Left renal cortex interstitium (tissue), 4 donors: ENCODE measurements at regions not wholly inside any gene's neighbourhood (a gene's known extent, or its start where the extent isn't known, plus 50 kb on each side); places are given as distances from the start of the nearest gene placed in this dataset.
"Not testable (repeated sequence)": the region's sequence is repeated elsewhere in the genome, so short reads cannot be mapped to it uniquely, and the experiment has no call there.

Source experiments
- DNase-seq, 4 donors: peaks; one replicate each; pipeline ENCODE4 v3.0.0-alpha.2; 2013; ENCODE audit warnings: low read depth in 4 of 4, low spot score in 2 of 4, missing footprints in 1 of 4

DNA sequence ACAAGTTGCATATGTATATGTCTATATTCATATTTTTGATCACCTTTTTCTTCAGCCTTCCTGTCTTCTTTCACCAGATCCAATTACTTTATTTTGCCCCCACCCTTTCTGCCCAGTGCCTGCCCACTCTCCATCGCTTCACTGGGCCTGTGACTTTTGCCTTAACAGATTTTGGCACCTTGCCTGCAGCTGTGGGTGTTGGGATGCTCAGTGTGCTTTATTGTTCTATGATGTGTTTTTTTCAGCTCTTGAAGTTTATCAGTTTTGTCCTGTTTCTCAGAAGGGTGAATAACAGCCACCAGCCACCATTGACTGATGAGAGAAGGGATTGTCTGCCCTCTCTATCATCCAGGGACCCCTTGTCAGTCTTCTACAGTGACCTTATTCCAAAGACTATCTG, 77.2 kb upstream of the GALNT7 start:
- peak in 1 of 4 donors; percentile 13 for DNase-seq

DNA sequence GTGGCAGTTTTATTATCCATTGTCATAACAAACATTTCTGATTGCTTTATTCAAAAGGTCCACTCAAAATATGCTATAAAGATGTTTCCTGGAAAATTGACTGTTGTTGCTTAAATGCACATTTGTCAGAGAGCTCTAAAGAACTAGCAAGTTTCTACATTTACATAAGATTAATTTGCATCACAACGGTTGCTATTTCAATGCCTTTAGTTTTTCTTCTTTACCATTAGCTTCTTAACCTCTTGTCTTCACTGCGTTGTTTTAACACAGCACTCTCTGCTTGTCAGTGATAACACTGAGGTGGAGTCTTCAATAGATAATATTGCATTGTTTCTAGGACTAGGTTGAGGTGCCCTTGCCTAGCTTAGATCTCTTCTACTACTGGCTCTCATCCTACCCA, 76.7 kb upstream of the GALNT7 start:
- DNase-seq = no peak

DNA sequence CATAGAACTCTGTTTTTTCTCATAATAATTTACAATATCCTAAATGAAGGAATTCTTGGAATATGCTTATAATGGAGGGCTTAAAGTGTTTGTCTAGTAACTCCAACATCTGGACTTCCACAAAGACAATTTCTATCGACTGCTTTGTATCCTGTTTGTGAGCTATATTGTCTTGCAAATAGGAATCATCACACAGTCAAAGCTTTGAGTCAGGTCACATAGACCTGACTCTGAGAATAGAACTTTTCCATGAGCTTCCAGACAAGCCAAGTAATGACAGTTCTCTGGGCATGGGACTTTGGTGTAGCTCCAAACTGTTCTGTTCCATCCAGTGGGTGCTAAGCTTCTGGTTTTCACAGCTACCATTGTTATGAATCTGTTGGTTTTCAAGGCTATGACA, 75.2 kb upstream of the GALNT7 start:
- DNase-seq = no peak

- no peak for DNase-seq
Measured at GRCh38 chr4:173094739-173095421, 73.7 kb upstream of the GALNT7 start.

DNA sequence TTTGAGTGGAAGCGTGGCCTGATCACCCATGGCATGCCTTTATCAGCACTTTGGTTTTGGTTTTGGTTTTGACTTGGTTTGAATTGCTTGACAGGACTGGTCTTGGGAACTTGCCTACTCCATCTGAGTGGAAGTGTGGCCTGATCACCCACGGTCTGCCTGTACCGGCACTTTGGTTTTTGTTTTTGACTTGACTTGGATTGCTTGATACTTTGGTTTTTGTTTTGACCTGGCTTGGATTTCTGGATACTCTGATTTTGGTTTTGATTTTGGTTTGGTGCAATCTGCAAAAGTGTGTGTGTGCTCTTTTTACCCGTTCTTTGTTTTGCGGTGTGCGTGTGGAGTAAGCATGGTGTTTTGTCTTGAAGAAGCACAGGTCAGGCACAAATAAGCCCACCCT, 69.2 kb upstream of the GALNT7 start:
- not testable (repeated sequence) for DNase-seq

DNA sequence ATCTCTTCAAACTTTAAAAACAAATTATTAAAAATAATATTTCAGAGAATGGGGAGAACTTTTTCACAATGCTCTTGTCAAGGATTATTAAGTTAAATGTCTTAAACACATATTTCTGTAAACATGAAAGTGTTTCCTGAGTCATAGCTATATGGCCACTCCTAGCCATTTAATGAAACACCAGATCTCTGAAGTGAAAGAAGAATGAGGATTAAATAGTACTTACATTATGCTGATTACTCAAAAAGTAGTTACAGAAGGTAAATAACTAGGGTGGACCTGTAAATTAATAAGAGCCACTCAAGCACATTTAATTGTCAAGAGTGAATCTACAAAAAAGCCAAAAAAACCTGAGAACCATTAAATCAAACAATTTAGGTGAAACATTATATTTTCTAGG, 57.6 kb upstream of the GALNT7 start:
- DNase-seq = no peak

GRCh38 chr4:173117430-173117829, 51.2 kb upstream of the GALNT7 start:
- not testable (repeated sequence) for DNase-seq
